ENCODE measurements at regions not wholly inside any gene's neighbourhood (a gene's known extent, or its start where the extent isn't known, plus 50 kb on each side); places are given as distances from the start of the nearest gene placed in this dataset.

DNA sequence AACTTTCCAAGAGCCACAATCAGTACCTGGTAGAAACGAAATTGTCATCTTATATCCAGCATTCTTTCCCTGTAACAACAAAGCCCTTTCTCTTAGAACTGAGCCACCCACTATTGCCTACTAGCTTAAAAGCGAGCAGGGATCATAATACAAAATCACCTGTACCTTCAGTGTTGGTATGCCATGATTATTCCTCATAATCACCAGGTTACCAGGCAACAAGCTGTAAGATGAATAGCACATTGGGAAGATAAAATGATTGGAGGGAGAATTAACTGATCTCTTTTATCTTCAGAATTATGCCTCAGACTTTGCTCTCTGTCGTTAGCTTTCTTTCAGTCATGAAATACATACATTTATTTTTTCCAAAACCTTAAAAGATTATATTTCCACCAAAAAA lies 345.6 kb downstream of the PRELID2 start:
- TF ChIP-seq REST (IDR thresholded peaks at IDR 0.05; ENCODE audit: insufficient replicate concordance, low read depth) (no peak), POLR2AphosphoS5 (IDR thresholded peaks at IDR 0.05; ENCODE audit: low read depth) (no peak), GABPA (IDR thresholded peaks at IDR 0.05; ENCODE audit: low read depth) (no peak)
- TF ChIP-seq, protein P1, sequence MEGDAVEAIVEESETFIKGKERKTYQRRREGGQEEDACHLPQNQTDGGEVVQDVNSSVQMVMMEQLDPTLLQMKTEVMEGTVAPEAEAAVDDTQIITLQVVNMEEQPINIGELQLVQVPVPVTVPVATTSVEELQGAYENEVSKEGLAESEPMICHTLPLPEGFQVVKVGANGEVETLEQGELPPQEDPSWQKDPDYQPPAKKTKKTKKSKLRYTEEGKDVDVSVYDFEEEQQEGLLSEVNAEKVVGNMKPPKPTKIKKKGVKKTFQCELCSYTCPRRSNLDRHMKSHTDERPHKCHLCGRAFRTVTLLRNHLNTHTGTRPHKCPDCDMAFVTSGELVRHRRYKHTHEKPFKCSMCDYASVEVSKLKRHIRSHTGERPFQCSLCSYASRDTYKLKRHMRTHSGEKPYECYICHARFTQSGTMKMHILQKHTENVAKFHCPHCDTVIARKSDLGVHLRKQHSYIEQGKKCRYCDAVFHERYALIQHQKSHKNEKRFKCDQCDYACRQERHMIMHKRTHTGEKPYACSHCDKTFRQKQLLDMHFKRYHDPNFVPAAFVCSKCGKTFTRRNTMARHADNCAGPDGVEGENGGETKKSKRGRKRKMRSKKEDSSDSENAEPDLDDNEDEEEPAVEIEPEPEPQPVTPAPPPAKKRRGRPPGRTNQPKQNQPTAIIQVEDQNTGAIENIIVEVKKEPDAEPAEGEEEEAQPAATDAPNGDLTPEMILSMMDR (IDR thresholded peaks at IDR 0.05; ENCODE audit: insufficient read depth, low read length) = no peak
